HG02588 (cell line): ENCODE measurements at regions not wholly inside any gene's neighbourhood (a gene's known extent, or its start where the extent isn't known, plus 50 kb on each side); places are given as distances from the start of the nearest gene placed in this dataset.
"Not testable (repeated sequence)": the region's sequence is repeated elsewhere in the genome, so short reads cannot be mapped to it uniquely, and the experiment has no call there.

Source experiments
- ATAC-seq: cut with Tn5 transposase; IDR thresholded peaks from one replicate; pipeline ENCODE4 v1.9.1; 2021; ENCODE audit warnings: mild to moderate bottlenecking, moderate library complexity; ENCODE audit not compliant: unreplicated experiment

GRCh38 chr2:106293271-106293783 lies 99.2 kb upstream of the UXS1 start:
- ATAC-seq: no peak

GRCh38 chr2:106292627-106293026 lies 98.5 kb upstream of the UXS1 start:
- ATAC-seq: no peak

- no peak for ATAC-seq
Measured at GRCh38 chr2:106288873-106289272, 94.8 kb upstream of the UXS1 start.

DNA sequence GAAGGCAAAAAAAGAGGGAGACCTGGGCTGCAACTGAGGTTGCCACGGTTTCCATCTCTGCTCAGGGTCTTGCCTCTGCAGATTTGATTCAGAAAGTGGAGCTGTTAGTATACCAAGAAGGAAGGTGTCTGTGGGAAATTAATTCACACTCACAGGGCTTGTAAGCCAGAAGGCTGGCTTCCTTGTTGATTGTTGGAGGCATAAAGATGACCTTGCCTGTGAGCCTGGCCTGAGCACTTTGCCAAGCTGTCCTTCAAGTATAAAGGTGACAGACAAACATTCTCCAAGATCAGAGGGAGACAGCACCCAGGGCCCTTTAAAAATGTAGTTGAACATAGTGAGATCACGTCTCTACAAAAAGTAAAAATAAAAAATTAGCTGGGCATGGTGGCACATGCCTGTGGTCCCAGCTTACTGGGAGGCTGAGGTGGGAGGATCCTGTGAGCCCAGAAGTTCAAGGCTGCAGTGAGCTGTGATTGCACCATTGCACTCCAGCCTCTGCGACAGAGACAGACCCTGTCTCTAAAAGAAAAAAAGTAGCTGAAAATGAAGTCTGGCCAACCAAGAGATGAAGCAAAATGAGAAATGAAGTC lies 91.2 kb upstream of the UXS1 start:
- no peak for ATAC-seq

GRCh38 chr2:106284691-106285202 lies 90.6 kb upstream of the UXS1 start:
- ATAC-seq: no peak

GRCh38 chr2:106284255-106284654 lies 90.2 kb upstream of the UXS1 start:
- ATAC-seq: no peak

DNA sequence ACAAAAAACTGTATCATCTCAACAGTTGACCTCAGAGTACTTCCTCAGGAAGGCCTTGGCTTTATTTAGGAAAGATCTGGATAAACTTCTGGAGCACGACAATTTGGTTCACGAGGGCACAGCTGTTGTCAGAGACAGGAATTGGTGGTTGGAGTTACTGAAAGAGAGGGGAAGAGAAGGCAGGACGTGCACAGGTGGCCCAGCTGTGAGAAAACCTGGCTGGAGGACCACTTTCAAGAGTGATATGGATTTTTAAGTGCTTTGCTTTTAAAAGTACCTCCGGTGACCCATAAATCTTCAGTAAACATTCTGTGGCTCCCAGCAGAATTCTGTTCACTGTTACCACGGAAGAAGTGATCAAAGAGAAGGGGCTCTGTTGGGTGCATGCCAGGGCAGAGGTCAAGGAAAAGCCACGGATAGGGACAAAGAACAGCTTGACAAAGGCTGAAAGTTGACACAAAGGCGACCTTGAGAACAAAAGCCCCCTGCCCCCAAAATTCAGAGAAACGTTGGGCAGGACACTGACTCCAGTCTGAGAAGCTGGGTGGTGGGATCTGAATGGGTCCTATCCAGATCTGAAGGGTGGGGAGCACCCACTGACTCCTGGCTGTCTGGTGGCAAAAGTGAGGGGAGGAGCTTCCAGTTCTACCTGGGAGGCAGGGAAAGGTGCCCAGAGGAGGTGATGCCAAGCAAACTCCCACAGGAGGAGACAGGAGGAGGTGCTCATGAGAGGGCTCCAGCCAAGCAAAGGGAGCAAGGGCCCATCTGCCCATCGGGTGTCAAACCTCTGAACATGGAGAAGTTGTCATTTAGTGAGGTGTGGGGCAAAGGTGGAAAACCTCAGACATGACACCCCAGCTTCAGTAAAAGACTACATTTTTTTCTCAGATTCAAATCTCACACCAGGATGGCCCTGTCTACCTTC lies 89.4 kb upstream of the UXS1 start:
- not testable (repeated sequence) for ATAC-seq

DNA sequence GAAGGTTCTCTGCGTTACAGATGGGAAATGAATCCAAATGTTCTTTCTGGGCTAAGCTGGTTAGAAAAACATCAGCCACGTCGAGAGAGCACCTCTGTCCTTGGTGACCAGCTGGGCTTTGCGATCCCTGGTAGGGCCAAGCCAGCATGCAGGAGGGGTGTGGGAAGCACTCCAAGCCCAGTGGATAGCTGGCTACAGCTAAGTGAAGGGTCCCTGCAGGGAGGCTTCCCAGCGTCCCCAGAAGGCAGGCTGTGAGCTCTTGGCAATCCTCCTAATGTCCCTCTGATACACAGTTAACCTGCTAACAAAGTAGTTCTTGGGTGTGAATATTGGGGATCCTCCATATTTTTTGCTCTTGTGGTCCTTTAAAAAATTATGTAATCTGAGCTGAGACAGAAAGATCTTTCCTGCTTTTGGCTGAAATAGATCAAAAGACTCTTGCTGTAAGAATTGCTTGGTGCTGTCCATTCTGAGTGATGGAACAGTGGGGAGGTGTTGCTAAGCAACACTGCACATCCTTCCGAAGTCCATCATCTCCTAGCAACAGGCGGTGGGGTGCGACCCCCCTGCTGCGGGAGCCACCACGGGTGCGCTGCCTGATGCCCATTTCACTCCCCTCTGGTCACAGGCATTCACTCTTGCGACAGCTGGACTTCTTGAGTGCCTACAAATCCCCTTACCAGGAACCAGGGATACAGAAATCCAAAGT lies 88.5 kb upstream of the UXS1 start:
- ATAC-seq: no peak

- not testable (repeated sequence) for ATAC-seq
Measured at GRCh38 chr2:106281907-106282430, 87.9 kb upstream of the UXS1 start.

DNA sequence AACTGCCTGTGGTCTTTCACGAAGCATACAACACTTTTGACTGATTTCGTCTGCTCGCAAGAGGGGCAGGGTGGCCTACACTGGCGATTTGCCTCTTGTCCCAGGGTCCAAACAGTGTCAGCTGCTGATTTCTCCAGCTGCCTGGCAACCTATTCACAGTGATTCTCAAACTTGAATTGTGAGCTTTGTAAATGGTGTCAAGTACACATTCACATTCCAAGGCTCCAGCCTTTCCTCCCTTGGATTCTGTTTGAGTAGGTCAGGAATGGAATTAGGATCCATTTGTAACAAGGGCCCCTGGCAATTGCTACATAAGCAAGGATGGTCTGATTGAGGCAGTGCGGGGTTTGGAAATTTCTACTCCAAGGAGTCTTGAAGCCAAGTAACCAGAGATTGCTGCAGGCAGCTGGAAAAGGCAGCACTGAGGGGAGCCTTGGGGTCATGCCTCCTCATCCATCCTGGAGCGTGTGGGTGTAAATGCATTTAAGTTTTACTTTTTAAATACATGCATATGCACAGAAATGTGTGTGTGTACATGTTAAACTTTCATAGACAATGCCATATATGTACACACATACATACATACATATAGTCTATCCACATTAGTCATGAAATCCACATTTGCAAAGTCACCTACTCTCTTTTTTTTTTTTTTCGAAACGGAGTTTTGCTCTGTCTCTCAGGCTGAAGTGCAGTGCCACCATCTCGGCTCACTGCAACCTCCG lies 86.8 kb upstream of the UXS1 start:
- ATAC-seq: no peak

DNA sequence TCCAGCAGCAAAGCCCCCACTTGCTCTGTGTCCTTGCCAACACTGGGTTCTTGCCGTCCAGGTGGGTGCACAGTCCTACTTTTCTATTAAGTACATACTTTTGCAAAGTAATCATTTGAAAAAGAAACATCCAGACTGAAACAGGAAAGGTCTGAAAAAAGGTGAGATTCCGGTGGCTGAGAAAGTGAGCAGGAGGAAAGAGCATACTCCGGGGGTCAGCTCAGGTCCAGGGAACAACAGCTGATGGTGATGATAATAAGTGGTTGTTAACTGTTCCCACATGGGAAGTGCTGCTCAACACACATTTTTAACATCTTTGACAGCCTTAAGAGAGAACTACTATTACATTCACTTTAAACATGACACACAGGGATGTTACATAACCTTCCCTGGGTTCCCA lies 86.1 kb upstream of the UXS1 start:
- no peak for ATAC-seq

DNA sequence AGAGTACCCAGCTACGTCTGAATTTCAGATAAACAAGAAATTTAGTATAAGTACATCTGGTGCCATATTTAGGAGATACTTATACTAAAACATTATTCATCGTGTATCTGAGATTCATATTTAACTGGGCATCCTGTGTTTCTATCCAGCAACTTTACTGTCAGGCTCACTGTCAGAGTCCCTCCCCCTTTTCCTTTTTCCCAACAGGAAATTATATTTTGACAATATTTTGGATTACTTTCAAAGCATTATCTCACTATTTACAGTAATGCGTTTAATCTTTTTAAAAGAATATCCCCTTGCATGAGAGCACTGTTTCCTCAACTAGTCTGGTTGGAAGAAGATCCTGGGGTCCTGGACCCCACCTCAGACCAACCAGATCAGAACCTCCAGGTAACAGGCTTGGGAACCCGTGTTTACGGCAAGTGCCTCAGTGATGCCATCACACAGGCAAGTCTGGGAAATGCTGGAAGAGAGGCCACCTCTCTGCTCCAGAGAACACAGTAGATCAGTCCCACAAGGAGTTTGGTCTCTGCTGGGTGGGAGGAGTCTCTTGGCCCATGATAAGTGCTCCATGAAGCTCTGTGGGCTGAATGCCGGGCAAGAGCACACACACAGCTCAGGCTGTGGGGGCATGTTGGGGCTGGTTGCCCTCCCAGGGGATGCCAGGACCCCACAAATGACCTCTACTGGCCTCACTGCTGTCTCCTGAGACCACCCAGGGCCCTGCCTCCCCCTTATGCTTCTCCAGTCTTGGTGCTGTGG lies 84.2 kb upstream of the UXS1 start:
- no peak for ATAC-seq

GRCh38 chr2:106277426-106277825 lies 83.3 kb upstream of the UXS1 start:
- no peak for ATAC-seq

DNA sequence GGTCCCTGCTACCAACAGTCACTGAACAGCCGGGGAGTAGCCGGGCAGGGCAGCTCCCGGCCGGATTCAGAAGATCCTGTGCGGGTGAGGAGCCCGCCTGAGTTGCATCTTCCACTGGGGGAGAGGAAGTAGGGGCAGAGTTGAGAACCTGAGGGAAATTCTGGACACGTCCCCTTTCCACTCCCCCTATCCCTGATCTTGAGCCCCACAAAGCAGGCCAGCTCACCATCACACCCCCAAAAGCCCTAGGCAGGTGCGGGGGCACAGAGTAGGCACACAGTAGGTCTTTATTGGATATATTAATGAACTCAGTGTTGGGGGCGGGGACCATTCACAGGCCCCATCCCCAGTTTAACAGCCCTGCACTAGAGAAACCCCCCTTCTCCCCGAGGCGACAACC lies 81.9 kb upstream of the UXS1 start:
- no peak for ATAC-seq

- ATAC-seq: no peak
Measured at GRCh38 chr2:106274668-106275067, 80.6 kb upstream of the UXS1 start.

DNA sequence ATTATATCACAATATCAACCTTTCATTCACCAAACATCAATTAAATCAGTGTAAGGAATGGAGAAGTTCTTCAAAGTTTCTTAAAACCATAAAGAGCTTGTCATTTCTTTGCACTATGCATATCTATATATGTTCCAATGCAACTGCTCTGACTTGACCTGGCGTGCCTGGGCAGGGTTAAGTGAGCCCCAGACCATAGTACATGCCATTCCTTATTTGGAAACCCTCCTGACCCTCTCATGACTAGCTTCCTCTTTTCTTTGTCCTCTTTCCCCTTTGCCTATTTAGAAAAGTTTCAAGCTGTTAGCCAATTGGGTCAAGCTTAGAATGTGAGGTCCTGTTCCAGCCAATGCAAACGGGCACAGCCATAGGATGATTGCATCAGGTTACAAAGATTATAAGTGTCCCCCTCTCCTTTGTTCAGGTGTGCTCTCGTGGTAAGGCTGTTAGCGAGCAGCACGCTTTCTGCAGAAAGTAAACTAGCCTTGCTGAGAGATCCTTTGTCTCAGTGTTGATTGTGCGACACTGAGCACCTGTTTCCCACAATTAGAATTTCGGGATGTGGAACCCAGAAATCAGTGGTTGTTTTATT lies 78.2 kb upstream of the UXS1 start:
- ATAC-seq: no peak

- ATAC-seq: no peak
Measured at GRCh38 chr2:106270471-106270891, 76.4 kb upstream of the UXS1 start.

GRCh38 chr2:106269591-106270291 lies 75.6 kb upstream of the UXS1 start:
- ATAC-seq: peak; percentile 86

- no peak for ATAC-seq
Measured at GRCh38 chr2:106267997-106268396, 73.9 kb upstream of the UXS1 start.
